ENCODE measurements at regions not wholly inside any gene's neighbourhood (a gene's known extent, or its start where the extent isn't known, plus 50 kb on each side); places are given as distances from the start of the nearest gene placed in this dataset.

DNA sequence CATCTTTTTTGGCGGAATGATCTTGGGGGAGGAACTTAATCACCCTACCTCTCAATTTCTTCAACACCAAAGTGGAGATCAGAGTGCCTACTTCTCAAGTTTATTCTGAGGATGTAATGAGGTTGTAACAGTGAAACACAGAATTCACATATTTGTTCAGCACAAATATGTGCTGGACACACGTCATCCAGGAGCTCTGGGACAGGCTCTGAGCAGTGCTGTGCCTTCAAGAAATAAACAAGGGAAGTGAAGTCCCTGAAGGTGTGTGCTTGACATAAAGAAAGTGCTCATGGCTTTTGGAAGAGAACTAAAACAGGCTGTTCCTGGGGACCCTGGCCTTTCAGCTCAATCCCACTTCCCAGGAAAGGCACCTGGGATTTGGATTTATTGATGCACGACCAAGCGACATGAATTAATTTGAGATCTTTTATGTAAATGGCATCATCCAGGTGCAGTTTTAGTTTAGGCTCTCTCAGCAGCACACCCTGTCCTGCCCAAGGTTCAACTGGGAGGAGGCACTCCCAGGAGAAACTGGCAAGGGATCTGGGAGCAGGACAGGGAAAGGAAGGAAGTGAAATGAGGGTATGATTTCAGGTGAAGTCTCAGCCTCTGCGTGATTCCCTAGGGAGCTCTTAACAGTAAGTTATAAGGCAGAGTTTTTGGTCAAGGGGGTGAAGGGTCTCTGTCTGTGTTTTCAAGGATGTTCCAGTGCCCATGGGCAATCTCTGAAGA, 211.0 kb downstream of the FOXA2 start:
- Histone ChIP-seq H3K9ac (no peak overlapping the region), H3K9me3 (replicated peaks in 1 of 11) (no peaks in the 10 kb centered on the region), H3K4me2 (peak overlapping the region; percentile 22 to 91 (median 75); a peak in 21 of 22 replicates), H3K4me3 (no peak overlapping the region), H3K27me3 (no peaks in the 10 kb centered on the region), H4K20me1 (no peaks in the 10 kb centered on the region), H3K4me1 (peaks cover 76 to 94% (median 80%) of the 10 kb centered on the region in 10 experiments), H3K27ac (peak overlapping the region in 7 of 11 experiments; percentile 1 to 81 (median 69); a peak in 11 of 22 replicates), H3K36me3 (no peaks in the 10 kb centered on the region)
- no peak for TF ChIP-seq Cebpa-rat (IDR thresholded peaks at IDR 0.05)

- H3K27me3 ChIP-seq = no peaks in the 10 kb centered on the region
- H3K27ac ChIP-seq = peak overlapping the region in 9 of 11 experiments; percentile 38 to 81 (median 60); a peak in 17 of 22 replicates
- H3K4me2 ChIP-seq = peak overlapping the region; percentile 61 to 91 (median 74)
- peaks cover 80 to 97% (median 88%) of the 10 kb centered on the region in 10 experiments for H3K4me1 ChIP-seq
- H3K9ac ChIP-seq = peak overlapping the region in 6 of 11 experiments; percentile 35 to 67 (median 46); a peak in 9 of 22 replicates
- H3K9me3 ChIP-seq (replicated peaks in 1 of 11) = no peaks in the 10 kb centered on the region
- H3K36me3 ChIP-seq = no peaks in the 10 kb centered on the region
- no peak for TF ChIP-seq Cebpa-rat (IDR thresholded peaks at IDR 0.05)
- H4K20me1 ChIP-seq = no peaks in the 10 kb centered on the region
- no peak overlapping the region for H3K4me3 ChIP-seq
Measured at GRCh38 chr20:22371843-22372242, 212.5 kb downstream of the FOXA2 start.

DNA sequence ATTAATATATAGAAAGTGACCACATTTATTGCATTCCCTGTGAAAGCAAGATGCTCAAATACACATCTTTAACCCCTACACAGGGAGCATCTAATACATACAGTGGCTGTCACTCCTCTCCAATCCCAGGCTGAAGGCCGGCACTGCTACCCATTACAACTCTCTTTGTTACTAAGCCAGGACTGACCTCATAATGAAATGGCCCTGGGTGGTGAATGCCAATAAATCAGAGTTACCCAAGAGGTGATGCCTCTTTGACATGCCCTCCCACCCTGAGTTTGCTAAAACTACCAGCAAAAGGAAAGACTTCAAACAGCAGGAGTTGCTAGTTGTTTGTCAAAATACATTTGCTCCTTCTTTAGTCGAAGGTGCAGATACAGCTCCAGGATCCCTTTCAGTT, 214.2 kb downstream of the FOXA2 start:
- no peak overlapping the region for H3K4me3 ChIP-seq
- H3K36me3 ChIP-seq = no peaks in the 10 kb centered on the region
- H3K27me3 ChIP-seq = no peaks in the 10 kb centered on the region
- peak overlapping the region; percentile 28 to 91 (median 74); a peak in 20 of 22 replicates for H3K4me2 ChIP-seq
- no peaks in the 10 kb centered on the region for H3K9me3 ChIP-seq (replicated peaks in 1 of 11)
- peaks cover 72 to 80% (median 77%) of the 10 kb centered on the region in 10 experiments for H3K4me1 ChIP-seq
- H3K9ac ChIP-seq = no peak overlapping the region
- H3K27ac ChIP-seq = peak overlapping the region in 4 of 11 experiments; percentile 1 to 81 (median 36); a peak in 5 of 22 replicates
- H4K20me1 ChIP-seq = no peaks in the 10 kb centered on the region
- TF ChIP-seq Cebpa-rat (IDR thresholded peaks at IDR 0.05) = no peak

DNA sequence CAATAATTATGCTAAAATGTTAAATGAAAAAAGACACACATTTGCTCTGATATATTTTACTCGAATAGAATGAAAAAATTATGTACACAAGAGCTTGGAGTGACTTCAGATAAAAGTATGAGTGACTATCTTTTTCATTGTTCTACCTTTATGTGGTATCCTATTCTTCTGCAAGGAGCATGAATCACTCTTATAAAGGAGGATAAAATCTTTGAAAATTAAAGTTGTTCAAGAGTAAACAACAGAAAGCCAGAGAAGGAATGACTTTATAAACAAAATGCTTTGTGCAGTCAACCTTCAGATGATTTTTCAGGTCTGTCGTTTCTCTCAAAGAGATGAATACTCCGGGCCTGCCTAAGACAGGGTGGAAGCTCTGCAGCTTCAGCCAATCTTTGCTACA, 215.3 kb downstream of the FOXA2 start:
- TF ChIP-seq Cebpa-rat (IDR thresholded peaks at IDR 0.05) = no peak
- Histone ChIP-seq H3K4me1 (peaks cover 65 to 70% (median 68%) of the 10 kb centered on the region in 10 experiments), H4K20me1 (no peaks in the 10 kb centered on the region), H3K27me3 (no peaks in the 10 kb centered on the region), H3K9me3 (replicated peaks in 1 of 11) (peaks cover 0 to under 1% (median 0%) of the 10 kb centered on the region in 11 experiments; a peak in 1 of 22 replicates), H3K4me3 (no peak overlapping the region), H3K27ac (peak overlapping the region in 5 of 11 experiments; percentile 1 to 81 (median 56); a peak in 8 of 22 replicates), H3K4me2 (peak overlapping the region in 10 of 11 experiments; percentile 40 to 91 (median 74); a peak in 19 of 22 replicates), H3K9ac (no peak overlapping the region), H3K36me3 (no peaks in the 10 kb centered on the region)

GRCh38 chr20:22368235-22368634, 216.1 kb downstream of the FOXA2 start:
- Histone ChIP-seq H3K9ac (no peak overlapping the region; a peak in 1 of 22 replicates), H3K27ac (peak overlapping the region in 6 of 11 experiments; percentile 17 to 69 (median 66); a peak in 13 of 22 replicates), H3K9me3 (replicated peaks in 1 of 11) (peaks cover 0 to 9% (median 3%) of the 10 kb centered on the region in 11 experiments; a peak in 6 of 22 replicates), H4K20me1 (no peaks in the 10 kb centered on the region), H3K4me3 (no peak overlapping the region), H3K4me2 (peak overlapping the region; percentile 51 to 85 (median 69)), H3K27me3 (no peaks in the 10 kb centered on the region), H3K4me1 (peaks cover 56 to 61% (median 59%) of the 10 kb centered on the region in 10 experiments), H3K36me3 (no peaks in the 10 kb centered on the region)
- TF ChIP-seq Cebpa-rat (IDR thresholded peaks at IDR 0.05) = no peak

DNA sequence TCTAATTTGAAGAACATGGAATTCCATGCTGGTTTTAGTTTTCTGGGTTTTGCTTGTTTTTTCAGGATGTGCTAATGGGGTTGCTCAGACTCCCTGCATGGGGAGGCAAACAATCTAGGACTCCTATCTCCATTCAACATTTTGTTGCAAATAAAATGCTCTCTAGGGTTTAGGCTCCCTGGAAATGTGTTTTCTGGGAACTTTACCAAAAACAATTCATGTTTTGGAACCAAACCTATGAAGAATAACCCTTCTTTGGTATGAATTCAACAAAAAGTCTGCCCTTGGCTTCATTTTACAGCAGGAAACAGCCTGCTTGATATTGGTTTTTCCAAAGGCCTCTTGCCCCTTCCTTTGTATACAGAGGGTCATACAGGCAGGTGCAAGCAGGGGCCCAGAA, 217.7 kb downstream of the FOXA2 start:
- no peak overlapping the region for H3K9ac ChIP-seq
- no peaks in the 10 kb centered on the region for H3K27me3 ChIP-seq
- no peak overlapping the region for H3K4me3 ChIP-seq
- no peaks in the 10 kb centered on the region for H3K36me3 ChIP-seq
- peaks cover 40 to 45% (median 43%) of the 10 kb centered on the region in 10 experiments for H3K4me1 ChIP-seq
- no peak overlapping the region for H3K27ac ChIP-seq
- no peak overlapping the region for H3K4me2 ChIP-seq
- TF ChIP-seq Cebpa-rat (IDR thresholded peaks at IDR 0.05) = no peak
- no peaks in the 10 kb centered on the region for H4K20me1 ChIP-seq
- H3K9me3 ChIP-seq (replicated peaks in 1 of 11) = peaks cover 0 to 11% (median 3%) of the 10 kb centered on the region in 11 experiments; a peak in 6 of 22 replicates

- TF ChIP-seq Cebpa-rat (IDR thresholded peaks at IDR 0.05) = peak in 5 of 11 experiments; percentile 22 to 77 (median 56); a peak in 4 of 22 replicates
- no peak overlapping the region for H3K9ac ChIP-seq
- no peak overlapping the region for H3K27ac ChIP-seq
- H3K4me2 ChIP-seq = no peak overlapping the region
- H4K20me1 ChIP-seq = no peaks in the 10 kb centered on the region
- H3K9me3 ChIP-seq (replicated peaks in 1 of 11) = peaks cover 0 to 16% (median 5%) of the 10 kb centered on the region in 11 experiments; a peak in 12 of 22 replicates
- H3K4me1 ChIP-seq = peaks cover 0 to 5% (median 0%) of the 10 kb centered on the region in 10 experiments; a peak in 3 of 20 replicates
- no peaks in the 10 kb centered on the region for H3K27me3 ChIP-seq
- H3K4me3 ChIP-seq = no peak overlapping the region
- H3K36me3 ChIP-seq = no peaks in the 10 kb centered on the region
Measured at GRCh38 chr20:22354647-22355046, 229.7 kb downstream of the FOXA2 start.

DNA sequence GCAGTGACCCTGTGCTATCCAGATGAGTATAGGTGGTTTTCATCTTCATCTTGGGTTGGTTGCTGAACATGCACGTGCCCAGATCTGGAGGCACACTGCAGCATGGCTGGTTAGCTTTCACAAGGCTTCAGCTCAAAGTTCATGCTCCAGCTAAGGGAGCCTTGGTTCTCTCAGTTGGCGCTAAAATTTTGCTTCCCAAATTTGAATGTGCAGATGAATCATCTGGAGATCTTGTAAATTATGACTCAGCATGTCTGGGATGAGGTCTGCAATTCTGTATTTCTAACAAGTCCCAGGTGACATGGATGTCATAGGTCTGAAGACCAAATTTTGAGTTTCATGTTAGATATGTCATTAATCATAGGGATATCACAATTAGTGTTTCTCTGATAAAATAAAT, 230.8 kb downstream of the FOXA2 start:
- no peak overlapping the region for H3K4me2 ChIP-seq
- no peak overlapping the region for H3K27ac ChIP-seq
- no peak for TF ChIP-seq Cebpa-rat (IDR thresholded peaks at IDR 0.05)
- H3K27me3 ChIP-seq = no peaks in the 10 kb centered on the region
- H4K20me1 ChIP-seq = no peaks in the 10 kb centered on the region
- no peak overlapping the region for H3K4me3 ChIP-seq
- H3K9ac ChIP-seq = no peak overlapping the region
- H3K4me1 ChIP-seq = peaks cover 0 to 5% (median 2%) of the 10 kb centered on the region in 10 experiments; a peak in 5 of 20 replicates
- peaks cover 0 to 16% (median 5%) of the 10 kb centered on the region in 11 experiments; a peak in 12 of 22 replicates for H3K9me3 ChIP-seq (replicated peaks in 1 of 11)
- H3K36me3 ChIP-seq = no peaks in the 10 kb centered on the region

- no peaks in the 10 kb centered on the region for H4K20me1 ChIP-seq
- no peak for TF ChIP-seq Cebpa-rat (IDR thresholded peaks at IDR 0.05)
- peaks cover 0 to 16% (median 5%) of the 10 kb centered on the region in 11 experiments; a peak in 12 of 22 replicates for H3K9me3 ChIP-seq (replicated peaks in 1 of 11)
- H3K36me3 ChIP-seq = no peaks in the 10 kb centered on the region
- no peak overlapping the region for H3K27ac ChIP-seq
- no peak overlapping the region for H3K4me3 ChIP-seq
- no peak overlapping the region for H3K4me2 ChIP-seq
- no peaks in the 10 kb centered on the region for H3K27me3 ChIP-seq
- no peak overlapping the region for H3K9ac ChIP-seq
- H3K4me1 ChIP-seq = peaks cover 11 to 20% (median 16%) of the 10 kb centered on the region in 10 experiments
Measured at GRCh38 chr20:22352019-22352418, 232.4 kb downstream of the FOXA2 start.

Measured in BLaER1 treated with 17β-estradiol and CSF1 and Interleukin-3, amounts not matched to agents 10 nM and 100 nM (cell line).